ENCODE measurements at regions not wholly inside any gene's neighbourhood (a gene's known extent, or its start where the extent isn't known, plus 50 kb on each side); places are given as distances from the start of the nearest gene placed in this dataset.

- Histone ChIP-seq H3K9me3 (ENCODE audit: low read depth) (no peaks in the 10 kb centered on the region), H3K4me3 (no peak overlapping the region), H3K36me3 (no peaks in the 10 kb centered on the region), H3K27me3 (no peaks in the 10 kb centered on the region), H3K27ac (no peak overlapping the region), H3K4me1 (ENCODE audit: low read depth) (no peaks in the 10 kb centered on the region)
- no peak for TF ChIP-seq CTCF (IDR thresholded peaks at IDR 0.05; ENCODE audit: low read depth, low read length)
- no peak for DNase-seq (ENCODE audit: low read depth in 1 of 2, low spot score in 1 of 2)
These were observed 143.6 kb downstream of the SNX18 start for GRCh38 chr5:54661111-54661510.

- DNase-seq (ENCODE audit: low read depth in 1 of 2, low spot score in 1 of 2) = no peak
- H3K27me3 ChIP-seq = no peaks in the 10 kb centered on the region
- no peaks in the 10 kb centered on the region for H3K9me3 ChIP-seq (ENCODE audit: low read depth)
- no peaks in the 10 kb centered on the region for H3K4me1 ChIP-seq (ENCODE audit: low read depth)
- H3K36me3 ChIP-seq = no peaks in the 10 kb centered on the region
- TF ChIP-seq CTCF (IDR thresholded peaks at IDR 0.05; ENCODE audit: low read depth, low read length) = no peak
- H3K4me3 ChIP-seq = no peak overlapping the region
- H3K27ac ChIP-seq = no peak overlapping the region
These were observed 142.2 kb downstream of the SNX18 start for GRCh38 chr5:54659700-54660131.

- no peak overlapping the region for H3K27ac ChIP-seq
- H3K27me3 ChIP-seq = no peaks in the 10 kb centered on the region
- no peak for TF ChIP-seq CTCF (IDR thresholded peaks at IDR 0.05; ENCODE audit: low read depth, low read length)
- no peaks in the 10 kb centered on the region for H3K4me1 ChIP-seq (ENCODE audit: low read depth)
- no peaks in the 10 kb centered on the region for H3K9me3 ChIP-seq (ENCODE audit: low read depth)
- no peak overlapping the region for H3K4me3 ChIP-seq
- H3K36me3 ChIP-seq = no peaks in the 10 kb centered on the region
- peak in 1 of 2 donors; percentile 86 for DNase-seq (ENCODE audit: low read depth in 1 of 2, low spot score in 1 of 2)
These were observed 140.5 kb downstream of the SNX18 start for GRCh38 chr5:54658010-54658409.

GRCh38 chr5:54656261-54656728, 138.7 kb downstream of the SNX18 start:
- peak in 1 of 2 donors; percentile 62 for DNase-seq (ENCODE audit: low read depth in 1 of 2, low spot score in 1 of 2)
- H3K36me3 ChIP-seq = no peaks in the 10 kb centered on the region
- TF ChIP-seq CTCF (IDR thresholded peaks at IDR 0.05; ENCODE audit: low read depth, low read length) = no peak
- peaks cover 3% of the 10 kb centered on the region for H3K4me1 ChIP-seq (ENCODE audit: low read depth)
- no peaks in the 10 kb centered on the region for H3K9me3 ChIP-seq (ENCODE audit: low read depth)
- no peak overlapping the region for H3K27ac ChIP-seq
- H3K27me3 ChIP-seq = no peaks in the 10 kb centered on the region
- no peak overlapping the region for H3K4me3 ChIP-seq

- no peaks in the 10 kb centered on the region for H3K27me3 ChIP-seq
- TF ChIP-seq CTCF (IDR thresholded peaks at IDR 0.05; ENCODE audit: low read depth, low read length) = no peak
- H3K4me1 ChIP-seq (ENCODE audit: low read depth) = peaks cover 3% of the 10 kb centered on the region
- H3K27ac ChIP-seq = no peak overlapping the region
- no peaks in the 10 kb centered on the region for H3K36me3 ChIP-seq
- H3K9me3 ChIP-seq (ENCODE audit: low read depth) = no peaks in the 10 kb centered on the region
- no peak for DNase-seq (ENCODE audit: low read depth in 1 of 2, low spot score in 1 of 2)
- no peak overlapping the region for H3K4me3 ChIP-seq
These were observed 138.2 kb downstream of the SNX18 start for GRCh38 chr5:54655761-54656160.

- TF ChIP-seq CTCF (IDR thresholded peaks at IDR 0.05; ENCODE audit: low read depth, low read length) = no peak
- no peak overlapping the region for H3K4me3 ChIP-seq
These were observed 137.7 kb downstream of the SNX18 start for GRCh38 chr5:54655266-54655665.

More at GRCh38 chr5:54655266-54655665, 137.7 kb downstream of the SNX18 start:
- Histone ChIP-seq H3K27me3 (no peaks in the 10 kb centered on the region), H3K9me3 (ENCODE audit: low read depth) (no peaks in the 10 kb centered on the region), H3K36me3 (no peaks in the 10 kb centered on the region), H3K4me1 (ENCODE audit: low read depth) (peaks cover 3% of the 10 kb centered on the region), H3K27ac (no peak overlapping the region)
- no peak for DNase-seq (ENCODE audit: low read depth in 1 of 2, low spot score in 1 of 2)

All from cardiac muscle cell (in vitro differentiated cells and primary cell).